Parathyroid adenoma (tissue), 2 donors: ENCODE measurements at regions not wholly inside any gene's neighbourhood (a gene's known extent, or its start where the extent isn't known, plus 50 kb on each side); places are given as distances from the start of the nearest gene placed in this dataset.
"Not testable (repeated sequence)": the region's sequence is repeated elsewhere in the genome, so short reads cannot be mapped to it uniquely, and the experiment has no call there.

Experiments
- H2AFZ ChIP-seq: fragments of 300-600 bp; sonication (generic); one replicate; pipeline ENCODE4 v1.7.0; 2017; ENCODE audit warnings: antibody characterized with exemption, mild to moderate bottlenecking
- H3K27ac ChIP-seq: fragments of 300-600 bp; sonication (generic); one replicate; pipeline ENCODE4 v1.7.0; 2017
- H3K27me3 ChIP-seq: fragments of 300-600 bp; sonication (generic); one replicate; pipeline ENCODE4 v1.7.0; 2017; ENCODE audit warnings: low read length; ENCODE audit not compliant: control insufficient read depth, insufficient read depth
- H3K36me3 ChIP-seq: fragments of 300-600 bp; sonication (generic); one replicate; pipeline ENCODE4 v1.7.0; 2017; ENCODE audit warnings: low read length; ENCODE audit not compliant: control insufficient read depth, insufficient read depth
- H3K4me1 ChIP-seq: fragments of 300-600 bp; sonication (generic); one replicate; pipeline ENCODE4 v1.7.0; 2017; ENCODE audit warnings: control low read depth
- H3K4me2 ChIP-seq: fragments of 300-600 bp; sonication (generic); one replicate; pipeline ENCODE4 v1.7.0; 2017; ENCODE audit warnings: low read length
- H3K4me3 ChIP-seq: fragments of 300-600 bp; sonication (generic); one replicate; pipeline ENCODE4 v1.7.0; 2017; ENCODE audit warnings: low read depth, low read length
- H3K79me2 ChIP-seq: fragments of 300-600 bp; sonication (generic); one replicate; pipeline ENCODE4 v1.7.0; 2017; ENCODE audit warnings: control low read depth
- H3K9ac ChIP-seq: fragments of 300-600 bp; sonication (generic); one replicate; pipeline ENCODE4 v1.7.0; 2017; ENCODE audit warnings: mild to moderate bottlenecking
- H3K9me3 ChIP-seq: fragments of 300-600 bp; sonication (generic); one replicate; pipeline ENCODE4 v1.7.0; 2017; ENCODE audit warnings: low read length; ENCODE audit not compliant: control insufficient read depth
- TF ChIP-seq, protein P1 (sequence below): fragments of 300-600 bp; sonication (generic); IDR thresholded peaks from one replicate; pipeline ENCODE4 v1.7.0; 2017; ENCODE audit warnings: antibody characterized with exemption, mild to moderate bottlenecking
- donor health status: primary hyperparathyroidism.

DNA sequence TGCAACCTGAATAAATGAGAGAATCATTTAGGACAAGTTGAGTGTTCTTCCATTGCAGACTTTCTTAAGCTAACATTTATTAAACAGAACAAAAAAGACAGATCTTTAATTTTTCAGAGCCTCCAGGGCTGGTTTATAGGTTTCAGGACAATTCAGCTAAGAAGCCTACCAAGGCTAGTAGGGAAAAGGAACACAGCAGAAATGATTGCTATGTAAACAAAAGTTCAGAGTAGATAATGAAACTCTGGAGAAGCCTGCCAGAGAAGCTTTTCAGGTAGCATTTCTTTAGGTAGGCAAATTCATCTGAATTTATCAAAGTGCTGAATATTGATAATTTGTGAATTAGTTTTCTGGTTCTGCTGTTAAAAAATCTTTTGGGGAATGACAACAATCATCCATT is 264.2 kb downstream of the DEPDC1B start:
- H3K9me3 ChIP-seq, result no peaks in the 10 kb centered on the region
- no peaks in the 10 kb centered on the region for H3K79me2 ChIP-seq
- H2AFZ ChIP-seq, result no peak overlapping the region
- no peaks in the 10 kb centered on the region for H3K36me3 ChIP-seq
- H3K4me2 ChIP-seq, result no peak overlapping the region
- H3K4me1 ChIP-seq, result no peaks in the 10 kb centered on the region
- TF ChIP-seq, protein P1, sequence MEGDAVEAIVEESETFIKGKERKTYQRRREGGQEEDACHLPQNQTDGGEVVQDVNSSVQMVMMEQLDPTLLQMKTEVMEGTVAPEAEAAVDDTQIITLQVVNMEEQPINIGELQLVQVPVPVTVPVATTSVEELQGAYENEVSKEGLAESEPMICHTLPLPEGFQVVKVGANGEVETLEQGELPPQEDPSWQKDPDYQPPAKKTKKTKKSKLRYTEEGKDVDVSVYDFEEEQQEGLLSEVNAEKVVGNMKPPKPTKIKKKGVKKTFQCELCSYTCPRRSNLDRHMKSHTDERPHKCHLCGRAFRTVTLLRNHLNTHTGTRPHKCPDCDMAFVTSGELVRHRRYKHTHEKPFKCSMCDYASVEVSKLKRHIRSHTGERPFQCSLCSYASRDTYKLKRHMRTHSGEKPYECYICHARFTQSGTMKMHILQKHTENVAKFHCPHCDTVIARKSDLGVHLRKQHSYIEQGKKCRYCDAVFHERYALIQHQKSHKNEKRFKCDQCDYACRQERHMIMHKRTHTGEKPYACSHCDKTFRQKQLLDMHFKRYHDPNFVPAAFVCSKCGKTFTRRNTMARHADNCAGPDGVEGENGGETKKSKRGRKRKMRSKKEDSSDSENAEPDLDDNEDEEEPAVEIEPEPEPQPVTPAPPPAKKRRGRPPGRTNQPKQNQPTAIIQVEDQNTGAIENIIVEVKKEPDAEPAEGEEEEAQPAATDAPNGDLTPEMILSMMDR, result no peak
- no peak overlapping the region for H3K4me3 ChIP-seq
- no peak overlapping the region for H3K9ac ChIP-seq
- no peaks in the 10 kb centered on the region for H3K27me3 ChIP-seq
- no peak overlapping the region for H3K27ac ChIP-seq

DNA sequence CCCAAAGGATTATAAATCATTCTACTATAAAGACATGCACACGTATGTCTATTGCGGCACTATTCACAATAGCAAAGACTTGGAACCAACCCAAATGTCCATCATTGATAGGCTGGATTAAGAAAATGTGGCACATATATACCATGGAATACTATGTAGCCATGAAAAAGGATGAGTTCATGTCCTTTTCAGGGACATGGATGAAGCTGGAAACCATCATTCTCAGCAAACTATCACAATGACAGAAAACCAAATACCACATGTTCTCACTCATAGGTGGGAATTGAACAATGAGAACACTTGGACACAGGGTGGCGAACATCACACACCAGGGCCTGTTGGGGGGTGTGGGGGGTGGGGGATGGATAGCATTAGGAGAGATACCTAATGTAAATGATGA is 273.8 kb downstream of the DEPDC1B start:
- not testable (repeated sequence) for H3K4me2 ChIP-seq, H3K27me3 ChIP-seq, H3K4me3 ChIP-seq, H2AFZ ChIP-seq, H3K9ac ChIP-seq, H3K9me3 ChIP-seq, H3K27ac ChIP-seq, H3K79me2 ChIP-seq, H3K4me1 ChIP-seq, H3K36me3 ChIP-seq

DNA sequence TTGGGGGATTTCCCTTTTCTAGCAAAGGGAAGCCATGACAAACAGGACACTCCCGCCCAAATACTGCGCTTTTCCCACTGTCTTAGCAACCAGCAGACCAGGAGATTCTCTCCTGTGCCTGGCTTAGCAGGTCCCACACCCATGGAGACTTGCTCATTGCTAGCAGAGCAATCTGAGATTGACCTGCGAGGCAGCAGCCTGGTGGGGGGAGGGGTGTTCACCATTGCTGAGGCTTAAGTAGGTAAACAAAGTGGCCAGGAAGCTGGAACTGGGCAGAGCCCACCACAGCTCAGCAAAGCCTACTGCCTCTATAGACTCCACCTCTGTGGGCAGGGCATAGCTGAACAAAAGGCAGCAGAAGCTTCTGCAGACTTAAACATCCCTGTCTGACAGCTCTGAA is 279.2 kb downstream of the DEPDC1B start:
- not testable (repeated sequence) for H3K36me3 ChIP-seq, H3K27me3 ChIP-seq, H3K4me2 ChIP-seq, H2AFZ ChIP-seq, H3K27ac ChIP-seq, H3K79me2 ChIP-seq, H3K4me3 ChIP-seq, H3K9me3 ChIP-seq, H3K4me1 ChIP-seq, H3K9ac ChIP-seq

DNA sequence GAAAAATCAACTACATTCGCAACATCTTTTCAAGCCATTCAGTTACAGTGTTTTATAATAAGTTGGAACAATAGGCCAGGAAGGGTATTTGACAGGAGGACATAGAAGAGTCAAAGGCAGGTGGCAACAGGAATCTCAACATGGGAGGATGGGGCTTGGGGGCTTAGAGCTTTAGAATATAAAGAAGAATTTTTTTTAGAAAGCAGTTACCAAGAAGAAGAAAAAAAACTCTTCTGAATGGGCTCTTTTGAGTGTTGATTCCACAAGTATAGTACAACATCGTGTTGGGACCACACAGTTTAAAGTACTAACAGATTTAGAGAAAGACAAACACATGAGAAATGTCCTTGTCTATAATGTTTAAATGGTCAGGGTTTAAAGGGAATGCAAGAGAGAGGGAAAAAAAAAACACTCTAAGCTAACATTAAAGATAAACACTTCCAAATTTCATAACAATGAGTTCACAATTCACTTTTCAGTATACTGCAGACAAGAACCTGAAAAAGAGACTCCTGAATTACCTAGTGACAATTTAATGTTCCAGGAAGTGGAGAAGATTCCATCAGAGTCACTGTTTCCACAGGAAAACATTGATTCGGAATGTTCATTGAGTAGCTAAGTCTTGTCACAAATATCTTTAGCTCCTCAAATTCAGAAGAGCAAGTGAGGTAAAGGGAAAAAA is 282.3 kb downstream of the DEPDC1B start:
- no peaks in the 10 kb centered on the region for H3K79me2 ChIP-seq
- no peak overlapping the region for H3K27ac ChIP-seq
- H2AFZ ChIP-seq, result no peak overlapping the region
- no peaks in the 10 kb centered on the region for H3K27me3 ChIP-seq
- no peak overlapping the region for H3K4me2 ChIP-seq
- TF ChIP-seq, protein P1, result no peak
- H3K9ac ChIP-seq, result no peak overlapping the region
- H3K4me1 ChIP-seq, result no peaks in the 10 kb centered on the region
- no peak overlapping the region for H3K4me3 ChIP-seq
- H3K36me3 ChIP-seq, result no peaks in the 10 kb centered on the region
- H3K9me3 ChIP-seq, result no peaks in the 10 kb centered on the region

DNA sequence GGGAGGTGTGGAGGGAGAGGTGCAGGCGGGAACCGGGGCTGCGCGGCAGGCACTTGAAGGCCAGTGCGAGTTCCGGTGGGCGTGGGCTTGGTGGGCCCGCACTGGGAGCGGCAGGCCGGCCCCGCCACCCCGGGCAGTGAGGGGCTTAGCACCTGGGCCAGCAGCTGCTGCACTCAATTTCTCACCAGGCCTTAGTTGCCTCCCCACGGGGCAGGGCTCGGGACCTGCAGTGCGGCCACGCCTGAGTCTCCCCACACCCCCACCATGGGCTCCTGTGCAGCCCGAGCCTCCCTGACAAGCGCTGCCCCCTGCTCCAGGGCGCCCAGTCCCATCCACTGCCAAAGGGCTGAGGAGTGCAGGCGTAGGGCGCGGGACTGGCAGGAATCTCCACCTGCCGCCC is 284.5 kb downstream of the DEPDC1B start:
- Histone ChIP-seq H3K4me3 (no peak overlapping the region), H2AFZ (no peak overlapping the region), H3K36me3 (no peaks in the 10 kb centered on the region), H3K4me2 (no peak overlapping the region), H3K27me3 (no peaks in the 10 kb centered on the region), H3K4me1 (no peaks in the 10 kb centered on the region), H3K27ac (no peak overlapping the region), H3K9me3 (no peaks in the 10 kb centered on the region), H3K79me2 (no peaks in the 10 kb centered on the region), H3K9ac (no peak overlapping the region)
- TF ChIP-seq, protein P1, result no peak

DNA sequence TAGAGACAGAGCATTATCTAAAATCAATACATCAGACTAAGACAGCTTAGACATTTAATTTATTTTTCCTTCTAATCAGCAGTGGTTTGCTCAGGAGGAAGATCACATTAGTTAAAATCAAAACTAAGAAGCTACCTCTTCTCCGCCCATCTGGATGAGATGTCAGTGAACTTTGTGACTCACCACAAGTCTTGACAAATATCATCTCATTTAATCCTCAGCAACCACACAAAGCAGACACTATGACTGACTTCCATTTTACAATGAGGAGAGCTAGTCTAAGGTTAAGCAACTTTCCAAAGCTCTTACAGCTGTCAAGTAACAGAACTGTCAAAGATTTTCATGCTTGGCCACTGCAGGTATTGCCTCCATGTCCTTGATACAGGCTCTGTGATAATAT is 289.5 kb downstream of the DEPDC1B start:
- Histone ChIP-seq H3K9me3 (no peaks in the 10 kb centered on the region), H2AFZ (no peak overlapping the region), H3K36me3 (no peaks in the 10 kb centered on the region), H3K27ac (no peak overlapping the region), H3K9ac (no peak overlapping the region), H3K27me3 (no peaks in the 10 kb centered on the region), H3K4me2 (no peak overlapping the region), H3K4me1 (no peaks in the 10 kb centered on the region), H3K4me3 (no peak overlapping the region), H3K79me2 (no peaks in the 10 kb centered on the region)
- TF ChIP-seq, protein P1, result no peak
